SK-N-SH (cell line): ENCODE measurements at regions not wholly inside any gene's neighbourhood (a gene's known extent, or its start where the extent isn't known, plus 50 kb on each side); places are given as distances from the start of the nearest gene placed in this dataset.

Experiments
- CTCF ChIA-PET: fragments of 300-600, 350-600 bp; formaldehyde crosslinking; extraction: SDS; loops from one replicate; lab custom pipeline; 2021; lab: Yijun Ruan, JAX
- POLR2A ChIA-PET: fragments of 350-600 bp; sonication (Branson Sonifier 250); formaldehyde crosslinking; extraction: SDS; loops from one replicate; lab custom pipeline; 2020; ENCODE audit warnings: antibody characterized with exemption, inconsistent platforms; lab: Yijun Ruan, JAX
- DNase-seq: peaks from one replicate; pipeline ENCODE4 v3.0.0; 2012
- H2AFZ ChIP-seq: fragments of 200-600 bp; sonication (generic); 2 replicates; pipeline ENCODE4 v1.8.1; 2016; ENCODE audit warnings: antibody characterized with exemption, mild to moderate bottlenecking, low read depth
- H3F3A ChIP-seq: fragments of 200-600 bp; sonication (generic); replicated peaks from 2 replicates; pipeline ENCODE3; 2016; ENCODE audit warnings: antibody characterized with exemption, mild to moderate bottlenecking; ENCODE audit not compliant: insufficient read depth
- H3K27ac ChIP-seq, 2 experiments: fragments of 200-500 bp in 1 of 2; fragments of 200-600 bp in 1 of 2; sonication (Bioruptor generic) in 1 of 2; sonication (generic), shearing (Covaris generic) in 1 of 2; 2 replicates each; pipeline versions ENCODE4 v1.5.1 to v1.6.1; 2014 to 2016; ENCODE audit warnings: low read depth in 2 of 2, inconsistent platforms in 1 of 2, low read length in 1 of 2, mild to moderate bottlenecking in 1 of 2, mixed read lengths in 1 of 2
- H3K27me3 ChIP-seq: fragments of 200-600 bp; sonication (generic), shearing (Covaris generic); 2 replicates; pipeline ENCODE4 v1.6.1; 2016; ENCODE audit warnings: mixed run types; ENCODE audit not compliant: insufficient read depth
- H3K36me3 ChIP-seq, 2 experiments: fragments of 200-500 bp in 1 of 2; fragments of 200-600 bp in 1 of 2; sonication (Bioruptor generic) in 1 of 2; sonication (generic) in 1 of 2; replicated peaks in 1 of 2; 2 replicates each; pipeline versions ENCODE3 to v1.5.1; 2014 to 2016; ENCODE audit warnings: low read length in 1 of 2, mild to moderate bottlenecking in 1 of 2; ENCODE audit not compliant: insufficient read depth in 2 of 2, control insufficient read depth in 1 of 2
- H3K4me1 ChIP-seq, 2 experiments: fragments of 200-500 bp in 1 of 2; fragments of 200-600 bp in 1 of 2; sonication (Bioruptor generic) in 1 of 2; sonication (generic), shearing (Covaris generic) in 1 of 2; 2 replicates each; pipeline versions ENCODE4 v1.5.1 to v1.6.1; 2014 to 2016; ENCODE audit warnings: low read depth in 1 of 2, low read length in 1 of 2, mixed run types in 1 of 2; ENCODE audit not compliant: insufficient read depth in 2 of 2, control insufficient read depth in 1 of 2
- H3K4me2 ChIP-seq: fragments of 200-600 bp; sonication (generic), shearing (Covaris generic); 2 replicates; pipeline ENCODE4 v1.6.1; 2017; ENCODE audit warnings: mixed run types
- H3K4me3 ChIP-seq, 2 experiments: fragments of 200-500 bp in 1 of 2; fragments of 200-600 bp in 1 of 2; sonication (Bioruptor generic) in 1 of 2; sonication (generic), shearing (Covaris generic) in 1 of 2; 2 replicates each; pipeline versions ENCODE4 v1.5.1 to v1.8.1; 2014 to 2016; ENCODE audit warnings: low read depth in 2 of 2, inconsistent platforms in 1 of 2, low read length in 1 of 2, mild to moderate bottlenecking in 1 of 2, mixed read lengths in 1 of 2, moderate library complexity in 1 of 2
- H3K79me2 ChIP-seq: fragments of 200-600 bp; sonication (generic); 2 replicates; pipeline ENCODE4 v1.8.1; 2017; ENCODE audit warnings: mild to moderate bottlenecking; ENCODE audit not compliant: insufficient read depth
- H3K9ac ChIP-seq: fragments of 200-600 bp; sonication (generic); 2 replicates; pipeline ENCODE4 v1.6.1; 2017; ENCODE audit warnings: mixed run types
- H3K9me2 ChIP-seq: fragments of 200-600 bp; sonication (generic); 2 replicates; pipeline ENCODE4 v1.6.1; 2017; ENCODE audit warnings: mixed run types
- H3K9me3 ChIP-seq: fragments of 200-600 bp; sonication (generic); 2 replicates; pipeline ENCODE4 v1.6.1; 2017; ENCODE audit warnings: mixed run types, mild to moderate bottlenecking, moderate library complexity
- H4K20me1 ChIP-seq: fragments of 200-600 bp; sonication (generic); 2 replicates; pipeline ENCODE4 v1.6.1; 2017; ENCODE audit warnings: mild to moderate bottlenecking, mixed run types; ENCODE audit not compliant: insufficient read depth
- EP300 ChIP-seq, 2 experiments: IDR thresholded peaks; 2 replicates each; pipeline versions ENCODE4 v1.4.0 to v1.6.1; 2012; ENCODE audit warnings: borderline replicate concordance in 1 of 2, low read depth in 1 of 2, low read length in 1 of 2
- FOSL2 ChIP-seq: IDR thresholded peaks from 2 replicates; pipeline ENCODE4 v1.4.0; 2012; ENCODE audit warnings: low read depth, mild to moderate bottlenecking, moderate library complexity, borderline replicate concordance
- GABPA ChIP-seq: IDR thresholded peaks from 2 replicates; pipeline ENCODE4 v1.4.0; 2012; ENCODE audit warnings: low read depth, mild to moderate bottlenecking
- GATA2 ChIP-seq: sonication (generic); formaldehyde crosslinking; IDR thresholded peaks from 2 replicates; pipeline ENCODE4 v1.5.0; 2020; ENCODE audit warnings: mild to moderate bottlenecking, missing genetic modification reagents
- MXI1 ChIP-seq: IDR thresholded peaks from 2 replicates; pipeline ENCODE4 v1.6.1; 2012; ENCODE audit warnings: mild to moderate bottlenecking, low read depth, low read length, improper control_type of control experiment
- NFIC ChIP-seq: IDR thresholded peaks from 2 replicates; pipeline ENCODE4 v1.4.0; 2012; ENCODE audit warnings: borderline replicate concordance
- RCOR1 ChIP-seq: fragments of 150-350 bp; IDR thresholded peaks from 2 replicates; pipeline ENCODE4 v1.6.1; 2017; ENCODE audit warnings: antibody characterized with exemption, low read length
- RXRA ChIP-seq: IDR thresholded peaks from 2 replicates; pipeline ENCODE4 v1.4.0; 2012; ENCODE audit warnings: low read depth, mild to moderate bottlenecking, borderline replicate concordance
- SIN3A ChIP-seq: IDR thresholded peaks from 2 replicates; pipeline ENCODE4 v1.6.1; 2012; ENCODE audit warnings: low read depth, mild to moderate bottlenecking, low read length, moderate library complexity, borderline replicate concordance
- SMC3 ChIP-seq: IDR thresholded peaks from 2 replicates; pipeline ENCODE4 v1.6.1; 2012; ENCODE audit warnings: low read depth, low read length, improper control_type of control experiment
- TAF1 ChIP-seq: IDR thresholded peaks from 2 replicates; pipeline ENCODE4 v1.6.1; 2012; ENCODE audit warnings: low read depth, mild to moderate bottlenecking, low read length, moderate library complexity, borderline replicate concordance
- WGBS: methylation state at CpG from one replicate; pipeline ENCODE4 v1.1.6; 2017; ENCODE audit warnings: low lambda C conversion rate; 5-methylcytosine and 5-hydroxymethylcytosine counted together
- TF ChIP-seq, protein P1 (sequence below): fragments of 150-350 bp; IDR thresholded peaks from 2 replicates; pipeline ENCODE4 v1.6.1; 2016; ENCODE audit warnings: mild to moderate bottlenecking, low read depth, low read length
- TF ChIP-seq, protein P2 (sequence below): IDR thresholded peaks from 2 replicates; pipeline ENCODE4 v1.4.0; 2012; ENCODE audit warnings: low read depth
- TF ChIP-seq, protein P3 (sequence below): IDR thresholded peaks from 2 replicates; pipeline ENCODE4 v1.4.0; 2012; ENCODE audit warnings: low read depth, borderline replicate concordance
- TF ChIP-seq, protein P4 (sequence below): fragments of 200-600 bp; sonication (generic); IDR thresholded peaks from 2 replicates; pipeline ENCODE4 v1.6.1; 2017; ENCODE audit warnings: antibody characterized with exemption, mild to moderate bottlenecking, moderate library complexity

DNA sequence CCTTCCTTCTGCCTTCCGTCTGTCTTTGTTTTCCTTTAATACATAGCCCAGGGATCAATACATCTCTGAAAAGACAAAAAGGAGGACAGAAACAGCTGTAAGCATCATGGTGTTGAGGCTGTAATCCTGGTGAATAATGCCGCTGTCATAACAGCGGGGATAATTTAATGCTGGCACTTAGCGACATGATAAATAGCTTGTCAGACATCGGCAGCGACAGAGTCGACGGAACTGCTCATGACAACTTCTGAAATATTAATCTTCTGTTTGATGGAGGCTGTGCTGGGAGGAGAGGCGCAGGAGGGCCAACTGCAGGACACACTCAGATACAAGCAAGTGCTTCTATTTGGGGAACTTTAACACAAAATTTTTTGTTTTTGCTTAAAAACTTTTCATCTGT, 602.2 kb downstream of the GALR1 start (continued):
- TF ChIP-seq GATA2 (CRISPR knock-in tag) (no peak), EP300 (IDR thresholded peaks at IDR 0.05; ENCODE audit: borderline replicate concordance in 1 of 2, low read depth in 1 of 2, low read length in 1 of 2) (no peak)
- TF ChIP-seq, protein P1, sequence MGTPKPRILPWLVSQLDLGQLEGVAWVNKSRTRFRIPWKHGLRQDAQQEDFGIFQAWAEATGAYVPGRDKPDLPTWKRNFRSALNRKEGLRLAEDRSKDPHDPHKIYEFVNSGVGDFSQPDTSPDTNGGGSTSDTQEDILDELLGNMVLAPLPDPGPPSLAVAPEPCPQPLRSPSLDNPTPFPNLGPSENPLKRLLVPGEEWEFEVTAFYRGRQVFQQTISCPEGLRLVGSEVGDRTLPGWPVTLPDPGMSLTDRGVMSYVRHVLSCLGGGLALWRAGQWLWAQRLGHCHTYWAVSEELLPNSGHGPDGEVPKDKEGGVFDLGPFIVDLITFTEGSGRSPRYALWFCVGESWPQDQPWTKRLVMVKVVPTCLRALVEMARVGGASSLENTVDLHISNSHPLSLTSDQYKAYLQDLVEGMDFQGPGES = no peak
- TF ChIP-seq, protein P2, sequence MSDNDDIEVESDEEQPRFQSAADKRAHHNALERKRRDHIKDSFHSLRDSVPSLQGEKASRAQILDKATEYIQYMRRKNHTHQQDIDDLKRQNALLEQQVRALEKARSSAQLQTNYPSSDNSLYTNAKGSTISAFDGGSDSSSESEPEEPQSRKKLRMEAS = no peak

GRCh38 chr18:77853859-77854258, 604.2 kb downstream of the GALR1 start:
- TF ChIP-seq RXRA (no peak), NFIC (no peak), FOSL2 (no peak), SMC3 (no peak), GABPA (no peak), SIN3A (no peak), MXI1 (no peak), RCOR1 (no peak), TAF1 (no peak)
- TF ChIP-seq, protein P1 = no peak
- TF ChIP-seq, protein P3, sequence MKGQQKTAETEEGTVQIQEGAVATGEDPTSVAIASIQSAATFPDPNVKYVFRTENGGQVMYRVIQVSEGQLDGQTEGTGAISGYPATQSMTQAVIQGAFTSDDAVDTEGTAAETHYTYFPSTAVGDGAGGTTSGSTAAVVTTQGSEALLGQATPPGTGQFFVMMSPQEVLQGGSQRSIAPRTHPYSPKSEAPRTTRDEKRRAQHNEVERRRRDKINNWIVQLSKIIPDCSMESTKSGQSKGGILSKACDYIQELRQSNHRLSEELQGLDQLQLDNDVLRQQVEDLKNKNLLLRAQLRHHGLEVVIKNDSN = no peak
- TF ChIP-seq, protein P2 = no peak
- TF ChIP-seq, protein P4, sequence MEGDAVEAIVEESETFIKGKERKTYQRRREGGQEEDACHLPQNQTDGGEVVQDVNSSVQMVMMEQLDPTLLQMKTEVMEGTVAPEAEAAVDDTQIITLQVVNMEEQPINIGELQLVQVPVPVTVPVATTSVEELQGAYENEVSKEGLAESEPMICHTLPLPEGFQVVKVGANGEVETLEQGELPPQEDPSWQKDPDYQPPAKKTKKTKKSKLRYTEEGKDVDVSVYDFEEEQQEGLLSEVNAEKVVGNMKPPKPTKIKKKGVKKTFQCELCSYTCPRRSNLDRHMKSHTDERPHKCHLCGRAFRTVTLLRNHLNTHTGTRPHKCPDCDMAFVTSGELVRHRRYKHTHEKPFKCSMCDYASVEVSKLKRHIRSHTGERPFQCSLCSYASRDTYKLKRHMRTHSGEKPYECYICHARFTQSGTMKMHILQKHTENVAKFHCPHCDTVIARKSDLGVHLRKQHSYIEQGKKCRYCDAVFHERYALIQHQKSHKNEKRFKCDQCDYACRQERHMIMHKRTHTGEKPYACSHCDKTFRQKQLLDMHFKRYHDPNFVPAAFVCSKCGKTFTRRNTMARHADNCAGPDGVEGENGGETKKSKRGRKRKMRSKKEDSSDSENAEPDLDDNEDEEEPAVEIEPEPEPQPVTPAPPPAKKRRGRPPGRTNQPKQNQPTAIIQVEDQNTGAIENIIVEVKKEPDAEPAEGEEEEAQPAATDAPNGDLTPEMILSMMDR = no peak
- no peak overlapping the region for H3K9ac ChIP-seq
- no peaks in the 10 kb centered on the region for H3K36me3 ChIP-seq
- 15% methylated on average over 6 of the region's 12 CpGs for WGBS
- no peak for DNase-seq
- ChIA-PET POLR2A (no interaction called here), CTCF (no interaction called here)
- no peaks in the 10 kb centered on the region for H3F3A ChIP-seq
- no peaks in the 10 kb centered on the region for H3K27me3 ChIP-seq
- H3K4me2 ChIP-seq = no peak overlapping the region
- no peak overlapping the region for H3K4me3 ChIP-seq
- H3K79me2 ChIP-seq = no peaks in the 10 kb centered on the region
- no peaks in the 10 kb centered on the region for H3K9me2 ChIP-seq
- no peaks in the 10 kb centered on the region for H3K9me3 ChIP-seq
- no peaks in the 10 kb centered on the region for H4K20me1 ChIP-seq
- no peak overlapping the region for H3K27ac ChIP-seq
- no peak overlapping the region for H2AFZ ChIP-seq
- H3K4me1 ChIP-seq = no peaks in the 10 kb centered on the region
